Activated CD4-positive, alpha-beta T cell treated with anti-CD3 and anti-CD28 coated beads, Interleukin-2, amount 50 U/mL, for 1 hour (primary cell): ENCODE measurements at regions not wholly inside any gene's neighbourhood (a gene's known extent, or its start where the extent isn't known, plus 50 kb on each side); places are given as distances from the start of the nearest gene placed in this dataset.

Experiments used
- DNase-seq: peaks from one replicate; pipeline ENCODE4 v3.0.0-alpha.2; 2020

GRCh38 chr4:18403327-18403726 is 381.8 kb upstream of the LCORL start:
- no peak for DNase-seq

- DNase-seq, result no peak
Measured at GRCh38 chr4:18401868-18402267, 380.3 kb upstream of the LCORL start.

DNA sequence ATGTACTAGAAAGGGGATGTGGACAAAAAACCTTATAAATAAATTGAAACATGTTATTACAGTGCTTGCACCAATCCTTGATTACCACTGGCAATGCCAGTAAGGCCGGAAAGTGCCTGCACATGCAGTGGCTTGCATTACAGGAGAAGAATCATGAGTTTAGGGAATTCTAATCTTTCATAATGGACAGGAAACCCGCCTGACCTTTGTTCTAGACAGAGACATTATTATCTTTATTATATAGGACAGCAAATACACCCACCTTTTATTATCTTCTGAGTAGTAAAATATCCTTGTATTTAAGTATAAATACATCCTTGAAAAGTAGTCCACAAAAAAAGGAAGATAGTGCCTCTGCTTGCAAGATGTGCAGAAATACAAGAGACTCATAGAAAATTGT is 379.9 kb upstream of the LCORL start:
- no peak for DNase-seq

GRCh38 chr4:18398661-18399060 is 377.1 kb upstream of the LCORL start:
- DNase-seq, result no peak

- no peak for DNase-seq
Measured at GRCh38 chr4:18397681-18398390, 376.3 kb upstream of the LCORL start.

DNA sequence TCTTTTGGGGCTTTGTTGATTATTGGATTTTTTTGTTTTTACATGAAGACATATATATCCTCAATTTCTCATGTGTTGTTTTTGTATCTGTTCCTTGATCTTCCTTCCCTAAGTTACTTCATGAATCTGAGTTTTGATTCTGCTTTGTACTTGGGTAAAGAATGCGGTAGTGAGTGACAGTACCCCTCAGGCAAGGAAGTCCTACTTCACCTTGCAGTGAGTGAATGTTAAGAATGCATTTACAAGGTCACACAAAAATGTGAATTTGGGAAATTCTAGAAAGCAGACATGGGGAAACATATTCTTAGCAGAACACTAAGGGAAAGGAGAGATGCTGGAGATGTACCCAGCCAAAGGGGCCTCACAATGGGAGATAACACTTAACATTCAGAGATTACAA is 373.1 kb upstream of the LCORL start:
- DNase-seq, result no peak

GRCh38 chr4:18391354-18391728 is 369.8 kb upstream of the LCORL start:
- no peak for DNase-seq

GRCh38 chr4:18390655-18391353 is 369.2 kb upstream of the LCORL start:
- no peak for DNase-seq

GRCh38 chr4:18389115-18389514 is 367.6 kb upstream of the LCORL start:
- no peak for DNase-seq

- DNase-seq, result no peak
Measured at GRCh38 chr4:18388039-18388438, 366.5 kb upstream of the LCORL start.

- DNase-seq, result no peak
Measured at GRCh38 chr4:18381186-18381585, 359.6 kb upstream of the LCORL start.

DNA sequence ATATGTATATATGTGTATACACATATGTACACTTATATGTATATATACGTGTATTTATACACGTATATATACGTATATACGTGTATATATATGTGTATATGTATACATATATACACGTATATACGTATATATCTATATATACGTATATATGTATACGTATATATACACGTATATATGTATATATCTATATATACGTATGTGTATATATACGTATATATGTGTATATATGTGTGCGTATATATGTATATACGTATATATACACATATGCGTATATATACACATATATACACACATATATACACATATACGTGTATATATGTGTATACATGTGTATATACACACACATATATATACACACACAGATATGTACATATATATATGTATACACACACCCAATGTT is 348.0 kb upstream of the LCORL start:
- DNase-seq, result no peak

GRCh38 chr4:18366892-18367291 is 345.3 kb upstream of the LCORL start:
- no peak for DNase-seq

- DNase-seq, result no peak
Measured at GRCh38 chr4:18366136-18366535, 344.6 kb upstream of the LCORL start.

GRCh38 chr4:18343581-18343980 is 322.0 kb upstream of the LCORL start:
- DNase-seq, result no peak

DNA sequence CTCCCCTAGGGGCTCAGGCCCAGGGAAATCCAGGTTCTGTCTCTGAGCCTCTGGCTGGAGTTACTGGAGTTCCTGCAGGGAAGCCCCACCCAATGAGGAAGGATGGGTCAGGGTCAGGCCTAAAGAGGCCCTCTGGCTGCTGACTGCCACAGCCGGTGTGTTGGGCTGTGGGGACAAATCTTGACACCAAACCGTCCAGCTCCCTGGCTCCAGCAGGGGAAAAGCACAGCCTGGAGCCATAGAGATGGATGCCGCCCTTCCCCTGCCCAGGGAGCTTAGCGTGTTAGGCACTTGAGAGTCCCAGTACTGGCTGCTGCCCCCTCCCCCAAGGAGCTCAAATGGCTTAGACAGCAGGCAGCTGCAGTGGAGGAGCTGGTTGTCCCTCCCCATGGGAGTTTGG is 321.3 kb upstream of the LCORL start:
- DNase-seq, result no peak

GRCh38 chr4:18321956-18322530 is 300.5 kb upstream of the LCORL start:
- DNase-seq, result no peak

DNA sequence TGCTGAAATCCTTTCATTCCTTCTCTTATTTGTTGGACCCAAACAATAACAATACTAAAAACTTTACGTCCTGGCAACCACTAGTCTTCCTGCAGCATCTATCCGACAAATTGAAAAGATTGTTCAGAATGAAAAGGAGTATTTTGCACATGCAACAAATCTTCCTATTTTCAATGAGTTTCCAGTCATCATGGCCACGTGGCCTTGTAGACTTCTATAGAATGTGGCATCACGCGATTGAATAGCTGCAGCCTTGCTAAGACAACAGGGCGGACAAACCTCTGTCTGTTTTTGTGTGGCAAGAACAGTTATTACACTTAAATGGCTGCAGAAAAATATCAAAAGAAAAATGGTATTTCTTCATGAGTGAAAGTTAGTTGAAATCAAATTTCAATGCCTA is 297.9 kb upstream of the LCORL start:
- no peak for DNase-seq

- DNase-seq, result no peak
Measured at GRCh38 chr4:18318682-18319388, 297.3 kb upstream of the LCORL start.

- no peak for DNase-seq
Measured at GRCh38 chr4:18314731-18315130, 293.2 kb upstream of the LCORL start.

DNA sequence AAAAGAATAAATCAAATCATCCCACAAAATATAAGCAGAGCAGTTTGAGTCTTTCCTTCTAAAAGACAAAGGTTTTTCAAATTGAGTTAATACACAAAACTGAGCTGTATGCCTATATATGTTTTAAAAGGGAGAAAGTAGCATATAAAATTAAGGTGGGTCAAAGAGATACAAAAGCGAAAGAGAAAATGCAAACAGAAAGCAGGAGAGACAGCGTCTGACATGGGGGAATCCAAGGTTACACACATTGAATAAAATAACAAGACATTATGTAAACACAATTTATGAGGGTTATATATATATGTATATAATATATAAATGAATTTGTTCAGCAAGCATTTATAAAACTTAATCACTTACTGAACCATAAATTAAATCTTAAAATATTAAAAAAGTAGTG is 276.1 kb upstream of the LCORL start:
- no peak for DNase-seq

DNA sequence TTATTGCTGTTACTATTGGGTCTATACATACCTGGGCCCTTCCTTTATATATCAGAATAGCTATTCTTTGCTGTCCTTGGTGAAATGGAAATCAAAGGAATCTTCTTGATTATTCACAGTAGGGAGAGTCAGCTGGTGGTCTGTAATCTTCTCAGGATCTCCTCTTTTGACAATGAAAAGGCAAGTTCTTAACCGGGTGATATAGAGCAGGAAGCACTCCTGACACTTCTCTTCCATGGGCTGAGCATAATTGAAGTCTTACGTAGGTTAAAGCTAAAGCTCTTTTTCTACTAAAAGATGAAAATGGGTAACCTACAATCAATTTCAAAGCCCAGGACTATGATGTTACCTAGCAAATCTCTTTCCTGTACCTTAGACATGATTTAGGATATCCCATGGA is 274.9 kb upstream of the LCORL start:
- no peak for DNase-seq

GRCh38 chr4:18294846-18295245 is 273.3 kb upstream of the LCORL start:
- DNase-seq, result no peak

DNA sequence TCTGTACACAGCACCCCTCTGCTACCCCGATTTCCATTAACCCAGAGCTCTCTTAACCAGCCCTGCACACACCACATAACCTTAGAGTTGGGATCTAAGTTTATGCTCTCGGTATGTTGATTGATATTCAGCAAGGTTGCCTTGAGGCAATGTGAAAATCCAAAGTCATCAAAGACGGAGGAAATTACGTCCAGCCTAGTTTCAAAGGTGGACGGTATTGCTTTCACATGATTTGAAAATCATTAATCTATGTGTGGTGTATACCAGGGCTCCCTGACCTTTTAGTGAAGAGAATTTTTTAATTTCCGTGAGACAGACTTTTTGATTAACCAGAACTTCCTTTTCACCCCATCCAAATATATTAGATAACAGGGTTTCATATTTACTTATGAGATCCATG is 272.5 kb upstream of the LCORL start:
- DNase-seq, result no peak
